Activated CD4-positive, alpha-beta T cell treated with anti-CD3 and anti-CD28 coated beads, Interleukin-2, amount 50 U/mL, for 1 hour (primary cell): ENCODE measurements at regions not wholly inside any gene's neighbourhood (a gene's known extent, or its start where the extent isn't known, plus 50 kb on each side); places are given as distances from the start of the nearest gene placed in this dataset.

Experiments used
- DNase-seq: peaks from one replicate; pipeline ENCODE4 v3.0.0-alpha.2; 2020

DNA sequence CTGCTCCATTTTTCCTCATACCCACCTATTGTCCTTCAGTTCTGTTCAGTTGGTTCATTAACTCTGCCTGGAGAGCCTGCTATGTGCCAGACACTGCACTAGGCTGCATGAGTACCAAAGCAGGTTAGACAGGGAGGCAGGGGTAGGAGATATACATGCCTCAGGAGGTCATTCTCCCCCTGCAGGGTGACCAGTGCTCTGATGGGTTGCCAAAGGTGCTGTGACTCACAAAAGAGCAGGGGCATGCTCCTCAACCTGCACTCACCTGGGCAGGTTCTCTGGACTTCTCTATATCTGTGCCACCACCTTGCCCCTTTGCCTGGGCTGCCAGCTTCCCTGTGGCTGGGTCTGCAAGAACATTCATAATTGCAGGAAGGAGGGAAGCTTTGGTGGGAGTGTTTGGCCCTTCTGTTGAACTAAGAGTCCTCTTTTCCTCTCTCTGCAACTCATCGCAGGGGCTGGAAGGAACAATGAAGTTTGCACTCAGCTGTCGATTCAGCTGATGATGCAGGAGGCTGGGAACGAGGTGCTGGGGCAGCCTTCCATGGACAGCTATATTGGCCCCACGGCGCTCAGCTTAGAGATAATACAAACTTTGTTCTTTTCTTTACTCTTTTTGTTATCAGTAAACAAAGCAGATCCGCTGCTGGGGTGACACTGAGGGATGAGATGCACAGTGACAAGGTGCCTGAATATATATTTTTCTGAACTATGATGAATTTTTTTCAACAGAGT lies 356.4 kb upstream of the PLXNA2 start:
- no peak for DNase-seq

DNA sequence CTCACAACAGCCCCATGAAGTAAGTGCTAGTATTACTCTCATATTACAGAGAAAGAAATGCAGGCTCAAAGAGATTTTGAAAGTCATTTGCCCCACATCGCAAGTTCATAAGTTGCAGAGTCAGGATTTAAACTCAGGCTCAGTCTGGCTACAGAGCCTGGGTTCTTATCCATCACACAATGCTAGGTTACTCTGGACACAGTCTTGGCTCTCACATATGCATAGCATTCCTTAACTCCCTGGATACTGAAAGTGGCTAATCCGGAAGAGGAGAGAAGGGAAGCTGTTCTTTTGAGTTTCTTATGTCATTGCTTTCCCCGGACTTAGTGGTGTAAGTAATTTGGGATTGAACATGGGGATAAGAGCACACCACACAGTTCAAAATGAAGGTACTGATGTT lies 357.4 kb upstream of the PLXNA2 start:
- no peak for DNase-seq

DNA sequence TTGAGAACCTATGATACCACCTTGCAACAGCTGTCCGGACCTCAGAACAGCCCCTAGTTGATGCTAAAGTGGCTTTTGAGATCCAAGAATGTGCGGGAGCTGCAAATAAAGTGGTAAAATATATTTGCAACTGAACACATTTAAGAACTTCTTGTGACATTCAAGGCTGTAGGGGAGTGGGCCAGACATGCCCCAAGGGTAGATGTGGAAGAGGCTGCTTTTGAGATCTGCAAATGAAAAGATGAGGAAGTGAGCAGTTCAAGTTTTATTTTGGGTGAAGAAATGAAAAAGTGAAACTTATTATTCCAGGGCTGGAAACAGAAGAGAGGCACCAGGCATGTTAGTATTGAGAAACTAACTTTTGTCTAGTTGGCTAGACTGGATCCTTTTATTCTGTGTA lies 359.5 kb upstream of the PLXNA2 start:
- no peak for DNase-seq

GRCh38 chr1:208604295-208604694 lies 360.1 kb upstream of the PLXNA2 start:
- DNase-seq: no peak

- DNase-seq: no peak
These were observed 362.8 kb upstream of the PLXNA2 start for GRCh38 chr1:208606959-208607358.

DNA sequence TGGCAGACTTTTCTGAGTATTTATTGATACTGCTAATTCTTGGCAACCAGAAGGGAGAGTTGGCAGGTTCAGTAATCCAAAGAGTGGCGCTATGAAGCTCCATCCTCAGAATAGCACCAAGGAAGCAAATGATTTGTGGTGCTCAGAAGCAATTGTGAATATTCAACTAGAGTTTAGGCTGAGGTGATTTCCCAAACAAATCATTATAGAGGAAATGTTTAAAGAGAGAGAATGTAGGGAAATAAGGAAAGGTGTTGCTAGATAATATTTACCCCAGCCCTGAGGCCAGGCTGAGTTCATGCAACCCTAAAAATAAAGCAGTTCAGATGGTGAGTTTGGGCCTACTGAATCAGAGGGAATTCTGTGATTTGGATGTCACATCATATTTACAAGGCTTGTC lies 363.4 kb upstream of the PLXNA2 start:
- DNase-seq: no peak

- no peak for DNase-seq
These were observed 370.4 kb upstream of the PLXNA2 start for GRCh38 chr1:208614610-208615009.

DNA sequence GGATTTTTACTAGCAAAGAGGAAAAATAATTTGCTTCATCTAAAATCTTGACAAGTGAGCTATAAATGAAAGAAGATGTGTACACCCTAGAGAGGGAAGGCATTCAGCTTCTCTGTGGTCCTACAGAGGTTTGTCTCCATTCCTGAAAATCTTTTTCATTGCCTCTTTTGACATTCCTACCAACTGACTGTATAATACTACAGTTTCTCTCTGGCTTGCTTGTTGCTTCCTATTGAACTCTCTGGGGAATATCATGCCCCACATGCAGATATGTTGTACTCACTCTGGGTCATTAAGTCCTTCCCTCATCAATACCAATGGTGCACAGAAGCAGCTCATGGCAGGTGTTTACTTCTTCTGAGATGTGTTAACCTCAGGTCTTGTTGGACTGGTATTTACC lies 371.2 kb upstream of the PLXNA2 start:
- DNase-seq: no peak

DNA sequence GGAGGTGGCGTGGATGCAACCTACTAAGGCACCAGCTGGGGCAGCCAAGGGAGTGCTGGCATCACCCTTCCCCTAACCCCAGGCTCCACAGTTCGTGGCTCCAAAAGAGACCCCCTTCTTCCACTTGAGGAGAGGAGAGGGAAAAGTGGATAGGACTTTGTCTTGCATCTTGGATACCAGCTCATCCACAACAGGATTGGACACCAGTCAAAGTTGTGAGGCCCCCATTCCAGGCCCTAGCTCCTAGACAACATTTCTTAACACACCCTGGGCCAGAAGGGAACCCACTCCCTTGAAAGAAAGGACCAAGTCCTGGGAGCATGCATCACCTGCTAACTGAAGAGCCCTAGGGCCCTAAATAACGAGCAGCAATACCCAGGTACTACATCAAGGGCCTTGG lies 372.6 kb upstream of the PLXNA2 start:
- DNase-seq: no peak

GRCh38 chr1:208628022-208628914 lies 384.1 kb upstream of the PLXNA2 start:
- no peak for DNase-seq

DNA sequence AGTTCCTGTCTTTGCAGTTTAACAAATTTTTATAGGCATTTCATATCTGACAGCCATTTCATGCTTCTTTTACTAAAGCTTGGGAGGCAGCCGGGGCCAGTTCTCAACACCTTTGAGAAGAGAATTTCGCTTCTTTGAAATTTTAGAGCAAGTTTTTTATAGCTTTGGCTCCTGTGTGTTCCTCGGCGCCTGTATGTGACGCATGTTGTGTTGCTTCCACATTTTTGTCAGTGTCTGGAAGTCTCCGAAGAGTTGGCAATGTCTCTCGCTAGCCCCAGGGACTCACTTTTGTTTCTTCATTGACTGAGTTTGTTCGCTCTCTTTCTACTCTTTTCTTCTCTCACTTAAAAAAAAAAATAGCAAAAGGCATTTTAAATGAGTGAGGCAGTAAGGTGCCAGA lies 386.9 kb upstream of the PLXNA2 start:
- DNase-seq: no peak

DNA sequence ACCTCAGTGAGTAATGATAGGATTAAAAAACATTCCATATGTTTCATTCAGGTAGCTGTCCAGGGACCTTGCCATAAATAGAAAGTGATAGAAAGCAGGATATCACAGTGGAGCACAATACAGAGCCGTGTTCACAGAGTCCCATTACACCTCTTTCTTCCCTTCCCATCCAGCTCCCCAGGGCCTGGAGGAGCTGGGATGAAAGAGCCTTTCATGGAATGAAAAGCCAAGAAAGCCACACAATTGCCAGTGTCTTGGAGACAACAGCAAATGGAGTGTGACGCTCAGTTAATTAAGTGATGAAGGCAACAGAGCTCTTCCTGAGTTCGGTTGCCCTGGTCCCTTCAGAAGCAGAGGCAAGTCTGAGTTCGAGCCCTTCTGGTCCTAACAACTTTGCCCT lies 387.3 kb upstream of the PLXNA2 start:
- no peak for DNase-seq

GRCh38 chr1:208634346-208635140 lies 390.4 kb upstream of the PLXNA2 start:
- no peak for DNase-seq

- DNase-seq: no peak
These were observed 393.0 kb upstream of the PLXNA2 start for GRCh38 chr1:208637181-208637580.

DNA sequence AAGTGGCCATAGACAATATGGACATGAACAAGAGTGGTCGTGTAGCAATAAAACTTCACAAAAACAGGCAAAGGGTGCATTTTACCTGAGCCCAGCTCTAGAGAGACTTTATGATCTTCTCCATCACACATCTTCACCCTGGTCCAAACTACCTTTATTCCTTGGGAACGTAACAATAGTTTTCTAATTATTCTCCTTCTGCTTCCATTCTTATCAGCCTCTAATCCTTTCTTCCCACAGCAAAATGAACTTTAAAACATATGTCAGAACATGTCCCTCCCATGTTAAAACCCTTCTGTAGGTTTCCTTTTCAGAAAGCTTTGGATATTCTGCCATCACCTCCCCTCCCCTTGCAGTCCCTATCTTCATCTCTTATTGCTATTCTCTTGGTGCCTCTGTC lies 395.2 kb upstream of the PLXNA2 start:
- no peak for DNase-seq

- no peak for DNase-seq
These were observed 396.1 kb upstream of the PLXNA2 start for GRCh38 chr1:208640295-208640694.

DNA sequence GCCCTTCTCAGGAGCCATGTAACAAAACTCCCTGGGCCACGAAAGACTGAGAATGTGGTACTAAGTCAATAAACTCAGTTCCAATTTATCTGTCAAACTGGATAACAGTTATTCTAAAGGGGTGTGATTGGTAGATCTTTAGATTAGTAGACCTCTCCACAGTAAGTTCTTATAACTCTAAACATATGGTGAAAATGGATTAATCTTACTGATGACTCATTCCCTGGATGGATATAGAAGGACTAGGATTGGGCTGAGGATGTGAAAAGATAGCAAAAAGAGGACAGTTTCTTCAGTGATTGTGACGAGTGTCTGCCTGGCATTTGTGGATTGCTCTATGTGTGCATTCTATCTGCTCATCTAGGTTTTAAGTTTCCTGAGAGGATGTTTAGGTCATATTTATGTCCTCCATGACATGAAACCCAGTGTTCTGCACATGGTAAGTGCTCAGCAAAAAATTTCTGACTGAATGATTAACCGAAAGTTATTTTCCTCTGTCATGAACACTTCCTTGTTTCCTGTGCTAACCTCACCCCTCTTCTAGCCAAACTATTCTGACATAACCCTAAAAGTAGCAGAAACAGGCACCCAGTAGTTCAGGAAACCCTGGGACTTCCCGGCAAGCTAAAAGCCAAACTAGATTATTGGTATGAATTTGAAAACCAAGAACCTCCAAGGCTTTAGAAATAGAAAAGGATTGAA lies 397.5 kb upstream of the PLXNA2 start:
- no peak for DNase-seq

- no peak for DNase-seq
These were observed 398.9 kb upstream of the PLXNA2 start for GRCh38 chr1:208643005-208643597.

DNA sequence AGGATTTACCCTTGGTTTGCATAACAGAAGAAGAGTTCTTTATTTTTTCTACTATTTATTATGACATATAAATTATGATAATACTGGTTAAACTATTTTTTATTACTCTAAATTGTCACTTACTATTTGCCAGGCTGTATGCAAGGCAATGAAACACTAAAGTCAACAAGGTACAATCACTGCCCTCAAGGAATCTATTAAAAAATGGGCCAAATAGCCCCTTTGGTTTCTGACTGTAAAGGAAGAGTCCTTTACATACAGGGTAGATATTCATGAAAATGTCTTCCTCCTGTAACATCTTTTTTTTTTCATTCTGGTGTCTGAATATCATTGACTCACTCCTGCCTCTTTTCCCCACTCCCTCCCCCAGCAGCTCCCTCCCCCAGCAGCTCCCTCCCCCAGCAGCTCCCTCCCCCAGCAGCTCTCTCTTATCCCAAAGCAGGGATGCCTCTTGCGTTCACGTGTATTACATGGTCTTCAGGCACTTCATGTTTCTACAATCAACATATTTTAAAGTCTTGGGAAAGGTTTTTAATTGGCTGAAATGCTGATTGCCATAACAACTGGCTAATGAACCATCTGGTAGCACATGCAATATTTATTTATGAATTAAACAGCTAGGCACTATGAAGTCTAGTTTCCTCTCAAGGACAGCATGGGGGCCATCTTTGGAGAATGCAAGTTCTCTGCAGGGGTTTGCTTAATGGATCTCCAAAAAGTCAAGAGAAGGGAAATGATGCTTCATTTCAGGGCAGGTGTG lies 400.4 kb upstream of the PLXNA2 start:
- no peak for DNase-seq

DNA sequence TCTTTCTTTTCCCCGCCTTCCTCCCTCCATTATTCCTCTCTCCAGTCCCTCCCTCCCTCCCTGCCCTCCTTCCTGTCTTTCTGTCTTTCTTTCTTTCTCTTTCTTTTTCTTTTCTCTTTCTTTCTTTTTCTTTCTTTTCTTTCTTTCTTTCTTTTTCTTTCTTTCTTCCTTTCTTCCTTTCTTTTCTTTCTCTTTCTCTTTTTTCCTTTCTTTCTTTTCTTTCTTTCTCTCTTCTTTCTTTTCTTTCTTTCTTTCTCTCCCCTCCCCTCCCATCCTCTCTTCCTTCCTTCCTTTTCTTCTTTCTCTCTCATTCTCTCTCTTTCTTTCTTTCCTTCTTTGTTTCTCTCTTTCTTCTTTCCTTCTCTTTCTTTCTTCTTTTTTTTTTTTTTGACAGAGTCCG lies 402.2 kb upstream of the PLXNA2 start:
- no peak for DNase-seq

DNA sequence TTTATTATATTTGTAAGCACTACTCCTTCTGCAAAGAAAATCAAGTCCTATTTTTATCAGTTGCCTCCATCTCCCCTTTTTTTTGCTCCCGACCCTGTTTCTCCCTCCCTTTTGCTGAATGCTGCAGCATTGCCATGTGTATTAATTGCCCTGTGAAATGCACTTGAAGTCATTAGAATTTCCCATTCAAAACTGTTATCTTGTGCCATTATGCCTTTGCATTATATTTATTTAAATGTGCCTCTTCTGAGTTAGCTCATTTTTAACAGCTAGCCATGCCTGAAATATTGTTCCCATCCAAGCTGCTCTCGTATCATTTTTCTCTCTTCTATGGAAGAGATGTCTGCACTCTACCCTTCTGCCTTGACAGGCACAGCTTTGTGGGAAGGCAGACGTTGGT lies 404.0 kb upstream of the PLXNA2 start:
- DNase-seq: no peak
